GM18861 (cell line): ENCODE measurements at regions not wholly inside any gene's neighbourhood (a gene's known extent, or its start where the extent isn't known, plus 50 kb on each side); places are given as distances from the start of the nearest gene placed in this dataset.

Experiments used
- ATAC-seq: cut with Tn5 transposase; IDR thresholded peaks from one replicate; pipeline ENCODE4 v1.9.1; 2021; ENCODE audit not compliant: unreplicated experiment

DNA sequence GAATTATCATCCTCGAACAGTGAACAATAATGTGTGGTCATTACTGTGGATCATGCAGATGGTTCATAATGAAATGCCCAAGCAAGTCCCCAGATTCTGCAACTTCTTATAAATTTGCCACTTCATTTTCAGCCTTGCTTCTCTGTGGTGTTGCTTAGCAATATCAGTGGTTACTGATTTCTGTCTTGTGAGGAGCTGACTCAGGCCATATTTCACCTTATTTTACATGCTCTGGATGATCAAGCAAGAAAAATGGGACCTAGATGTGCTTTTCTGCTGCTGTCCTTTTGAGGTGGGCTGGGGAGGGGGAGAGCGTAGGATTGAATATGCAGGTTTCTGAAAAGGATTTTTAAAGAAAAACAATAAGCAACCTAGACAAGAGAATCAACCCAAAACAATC lies 188.3 kb downstream of the SLC24A2 start:
- ATAC-seq = no peak

DNA sequence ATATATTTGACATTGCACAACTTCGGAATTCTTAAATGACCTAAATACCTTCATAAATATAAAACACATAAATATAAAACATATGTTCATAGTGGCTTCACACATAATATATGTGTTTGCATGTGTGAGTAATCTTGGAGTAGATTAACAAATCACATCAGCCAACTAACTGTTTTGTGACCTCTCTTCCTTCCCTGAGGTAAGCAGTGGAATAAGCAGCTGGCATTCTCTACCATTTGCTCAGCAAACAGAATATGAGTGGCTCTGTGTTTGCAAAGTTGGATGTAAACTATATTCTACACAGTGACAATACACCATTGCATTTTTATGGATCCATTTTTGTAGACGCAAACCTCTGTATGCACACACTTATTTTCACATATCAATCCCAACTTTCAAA lies 189.9 kb downstream of the ACER2 start:
- ATAC-seq = no peak

DNA sequence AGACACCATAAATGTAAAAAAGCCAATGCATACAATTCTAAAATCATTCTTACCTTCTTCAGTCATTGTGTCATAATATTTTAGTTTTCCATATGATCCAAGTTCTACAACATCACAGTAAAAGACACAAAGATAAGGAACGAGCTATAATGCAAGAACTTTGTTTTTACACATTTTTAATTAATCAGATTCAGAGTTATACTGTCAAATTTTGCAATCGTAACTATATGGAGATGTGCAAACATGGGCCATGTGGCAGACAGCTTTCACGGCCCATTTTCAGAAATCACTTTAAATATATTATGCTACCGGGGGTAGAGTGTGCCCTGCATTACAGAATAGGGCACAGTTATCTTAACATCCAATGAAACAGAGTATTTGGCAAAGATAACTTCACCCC lies 188.4 kb downstream of the ACER2 start:
- ATAC-seq = no peak

DNA sequence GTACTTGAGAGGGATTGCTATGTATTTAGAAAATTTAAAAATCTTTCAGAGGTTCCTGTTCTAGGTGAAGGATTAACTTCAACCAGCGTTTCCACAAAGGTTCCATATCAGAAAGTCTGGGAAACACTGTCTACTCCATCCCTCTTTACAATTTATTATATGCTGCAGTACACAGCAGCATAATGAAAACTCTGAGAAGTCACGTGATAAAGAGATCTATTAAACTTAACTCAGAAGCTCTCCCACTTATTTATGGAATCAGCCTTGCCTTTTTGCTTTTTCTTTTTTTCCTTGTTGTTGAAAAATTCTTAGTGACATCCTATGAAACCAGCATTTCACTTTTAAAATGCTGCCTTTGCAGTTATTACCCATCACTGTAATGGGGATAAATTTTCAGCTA lies 186.2 kb downstream of the ACER2 start:
- ATAC-seq = no peak

DNA sequence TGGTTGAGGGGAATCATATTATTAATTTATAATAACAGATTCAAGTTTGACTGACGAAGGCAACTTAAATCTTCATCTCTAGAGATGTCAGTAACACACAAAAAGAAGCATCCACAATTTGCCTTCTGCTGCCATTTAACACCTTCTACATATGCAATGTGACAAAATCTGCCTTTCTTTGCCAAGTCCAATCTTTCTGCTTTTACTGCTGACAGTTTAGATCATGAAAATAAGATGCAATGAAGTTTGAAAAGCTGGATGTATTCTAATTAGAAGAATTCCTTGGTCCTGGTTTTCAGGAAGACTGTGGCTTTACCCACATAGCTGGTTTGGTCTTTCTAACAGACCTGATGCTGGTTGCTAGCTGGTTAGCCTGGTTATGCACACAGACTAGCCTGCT lies 178.9 kb downstream of the ACER2 start:
- ATAC-seq = no peak

DNA sequence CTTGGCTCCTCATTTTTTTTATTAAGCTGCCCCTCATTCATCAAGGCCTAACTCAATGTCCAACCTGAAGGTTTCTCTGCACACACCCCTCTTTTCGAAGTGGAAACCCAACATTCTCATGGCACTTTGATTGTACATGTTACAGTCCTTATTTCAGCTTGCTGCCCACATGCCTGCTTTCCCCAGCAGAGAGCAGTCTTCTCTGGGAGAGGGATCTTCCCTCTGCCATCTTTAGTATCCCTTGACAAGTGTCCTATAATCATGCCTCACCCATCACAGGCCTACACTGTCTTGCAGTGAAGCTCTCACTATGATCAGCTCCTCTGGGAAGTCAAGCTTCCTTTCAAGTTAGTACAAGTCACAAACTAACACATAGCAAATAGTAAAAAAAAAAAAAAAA lies 175.1 kb downstream of the ACER2 start:
- ATAC-seq = no peak

DNA sequence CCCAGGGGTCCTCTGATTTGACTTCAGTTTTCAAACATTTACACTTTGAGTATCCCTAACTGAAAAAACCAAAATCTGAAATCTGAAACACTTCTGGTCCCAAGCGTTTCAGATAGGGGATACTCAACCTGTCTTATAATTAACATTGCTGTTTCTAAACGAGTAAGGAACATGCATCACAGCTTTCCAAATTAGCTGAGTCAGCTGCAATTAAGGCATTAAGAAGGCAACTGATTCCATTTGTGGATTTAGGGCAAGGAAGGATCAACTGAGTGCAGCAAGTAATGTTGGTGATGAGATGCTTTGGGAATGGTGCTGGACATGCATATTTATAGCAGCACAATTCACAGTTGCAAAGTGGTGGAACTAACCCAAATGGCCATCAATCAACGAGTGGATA lies 168.6 kb downstream of the ACER2 start:
- ATAC-seq = no peak

DNA sequence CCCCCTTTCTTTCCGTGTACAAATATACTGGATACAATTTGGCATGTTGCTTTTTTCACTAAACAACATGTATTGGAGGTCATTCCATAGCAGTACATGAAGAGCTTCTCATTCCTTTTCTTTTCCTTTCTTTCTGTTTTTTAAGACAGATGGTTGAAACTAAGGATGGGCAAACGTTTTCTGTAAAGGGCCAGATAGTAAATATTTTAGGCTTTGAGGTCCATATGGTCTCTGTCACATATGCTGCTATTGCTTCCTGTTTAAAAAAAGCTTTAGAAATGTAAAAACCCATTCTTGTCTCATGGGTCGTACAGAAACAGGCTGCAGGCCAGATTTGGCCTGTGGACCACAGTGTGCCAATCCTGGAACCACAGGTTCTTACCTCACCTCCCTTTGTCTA lies 160.1 kb downstream of the ACER2 start:
- no peak for ATAC-seq

DNA sequence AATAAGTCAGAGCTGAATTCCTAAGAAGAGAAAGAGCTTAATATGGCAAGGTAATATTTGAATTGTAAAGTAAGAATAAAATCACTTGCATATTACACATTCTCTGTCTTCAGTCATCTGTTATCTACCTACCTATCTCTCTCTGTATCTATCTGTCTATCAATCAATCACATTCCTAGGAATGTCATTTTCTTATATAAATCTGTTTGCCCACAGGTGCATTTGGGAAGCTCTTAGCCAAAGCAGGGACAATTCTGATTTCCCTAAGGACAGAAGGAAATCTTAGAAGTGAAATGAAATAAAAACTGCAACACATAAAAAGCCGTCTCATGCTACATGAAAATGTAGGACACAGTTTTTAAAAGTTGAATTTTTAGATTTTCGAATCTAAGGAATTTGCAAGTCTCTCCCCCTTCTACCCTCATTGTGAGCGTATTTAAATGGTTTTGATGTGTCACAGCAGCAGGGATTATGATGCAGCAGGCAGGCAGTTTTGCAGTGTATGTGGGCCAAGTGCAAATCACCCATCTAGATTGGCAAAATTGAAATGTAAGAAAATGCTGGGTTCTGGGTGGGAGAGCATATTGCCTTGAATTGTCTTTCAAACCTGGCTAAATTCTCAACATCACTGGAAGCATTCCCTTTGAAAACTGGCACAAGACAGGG lies 155.7 kb downstream of the ACER2 start:
- ATAC-seq = no peak

DNA sequence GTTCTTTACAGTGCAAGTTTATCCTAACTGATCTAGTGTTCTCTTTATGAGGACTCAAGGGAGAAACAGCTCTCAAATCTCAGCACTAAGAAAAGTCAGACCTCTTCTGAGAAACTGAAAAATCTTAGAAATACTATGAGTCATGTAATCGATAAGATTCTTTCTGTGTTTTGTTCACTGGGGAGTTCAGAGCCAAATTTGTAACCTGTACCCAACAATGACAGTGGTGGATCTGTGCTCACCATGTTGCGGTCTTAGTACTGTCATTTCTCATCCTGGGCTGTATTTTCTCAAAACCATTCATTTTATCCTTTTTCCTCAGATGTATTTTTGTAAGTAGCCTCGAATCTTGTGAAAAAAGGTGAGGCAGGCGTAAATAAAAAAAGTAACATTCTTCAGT lies 146.4 kb downstream of the ACER2 start:
- no peak for ATAC-seq

DNA sequence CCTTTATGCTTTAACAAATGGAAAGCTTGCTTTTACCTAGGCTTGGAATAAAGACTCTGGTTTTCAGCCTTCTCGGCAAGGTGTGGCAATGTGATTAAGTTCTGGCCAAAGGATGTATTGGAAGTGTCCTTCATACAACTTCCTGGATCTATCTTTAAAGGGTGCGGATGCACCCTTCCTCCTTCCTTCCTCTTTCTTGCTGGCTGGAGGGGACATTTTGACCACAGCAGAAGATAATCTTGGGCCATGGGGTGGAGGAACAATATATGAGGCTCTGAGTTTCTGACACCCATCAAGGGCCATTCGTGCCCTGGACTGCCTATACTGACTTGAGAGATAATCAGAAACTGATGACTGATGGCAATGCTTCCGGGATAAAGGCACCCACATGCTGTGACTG lies 145.7 kb downstream of the ACER2 start:
- no peak for ATAC-seq

DNA sequence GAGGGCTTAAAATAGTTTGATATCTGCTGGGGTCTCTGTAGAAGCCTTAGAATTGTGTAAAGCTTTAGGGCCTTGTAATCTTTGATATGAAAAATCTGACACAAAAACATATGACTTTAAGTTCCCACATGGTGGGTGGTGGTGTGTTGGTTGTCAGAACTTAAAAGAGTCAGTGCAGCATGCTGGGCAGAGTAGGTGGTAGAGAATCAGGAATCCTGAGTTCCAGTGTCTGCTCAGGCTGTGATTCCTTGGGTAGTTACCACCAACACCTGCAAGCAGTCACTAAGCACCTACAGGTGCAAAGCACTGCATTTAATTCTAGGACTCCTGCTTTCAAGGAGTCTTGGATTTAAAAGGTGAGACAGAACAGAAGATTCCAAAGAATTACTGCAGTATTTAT lies 144.6 kb downstream of the ACER2 start:
- no peak for ATAC-seq

DNA sequence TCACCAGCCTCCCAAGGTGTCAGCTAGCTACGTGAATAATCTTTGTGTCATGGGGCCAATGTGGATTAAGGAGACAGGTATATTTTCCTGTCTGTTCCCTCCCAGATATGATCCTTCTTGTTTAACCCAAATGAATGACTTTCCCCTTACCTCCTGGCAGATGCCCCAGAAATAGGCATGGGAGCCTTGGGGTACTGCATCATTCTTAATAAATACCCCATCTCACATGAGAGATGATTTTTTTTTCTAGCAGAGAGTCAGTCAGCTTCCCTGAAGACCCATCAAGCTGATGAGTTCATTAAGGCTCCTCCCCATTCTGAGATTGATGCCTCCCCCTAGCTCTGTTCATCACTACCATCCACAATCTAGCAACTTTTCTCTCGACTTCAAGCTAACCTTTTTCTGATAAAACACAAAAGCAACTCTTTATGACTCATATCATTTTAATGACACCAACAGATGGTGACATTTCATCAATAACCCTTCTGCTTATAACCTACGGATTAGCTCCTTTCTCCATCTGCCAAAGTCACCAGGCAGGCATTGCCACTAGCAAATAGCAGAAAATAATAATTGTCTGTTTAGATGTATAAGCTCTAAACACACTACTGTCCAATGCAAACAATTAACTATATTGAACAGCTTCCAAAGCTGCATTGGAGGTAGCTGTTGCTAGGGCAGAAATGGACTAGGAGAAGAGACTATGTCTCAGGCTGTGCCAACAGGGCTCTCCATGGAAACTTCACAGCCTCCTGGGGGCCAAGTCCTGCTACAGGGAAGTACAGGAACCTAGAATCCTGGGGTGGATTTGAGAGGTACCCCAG lies 143.7 kb downstream of the ACER2 start:
- no peak for ATAC-seq

DNA sequence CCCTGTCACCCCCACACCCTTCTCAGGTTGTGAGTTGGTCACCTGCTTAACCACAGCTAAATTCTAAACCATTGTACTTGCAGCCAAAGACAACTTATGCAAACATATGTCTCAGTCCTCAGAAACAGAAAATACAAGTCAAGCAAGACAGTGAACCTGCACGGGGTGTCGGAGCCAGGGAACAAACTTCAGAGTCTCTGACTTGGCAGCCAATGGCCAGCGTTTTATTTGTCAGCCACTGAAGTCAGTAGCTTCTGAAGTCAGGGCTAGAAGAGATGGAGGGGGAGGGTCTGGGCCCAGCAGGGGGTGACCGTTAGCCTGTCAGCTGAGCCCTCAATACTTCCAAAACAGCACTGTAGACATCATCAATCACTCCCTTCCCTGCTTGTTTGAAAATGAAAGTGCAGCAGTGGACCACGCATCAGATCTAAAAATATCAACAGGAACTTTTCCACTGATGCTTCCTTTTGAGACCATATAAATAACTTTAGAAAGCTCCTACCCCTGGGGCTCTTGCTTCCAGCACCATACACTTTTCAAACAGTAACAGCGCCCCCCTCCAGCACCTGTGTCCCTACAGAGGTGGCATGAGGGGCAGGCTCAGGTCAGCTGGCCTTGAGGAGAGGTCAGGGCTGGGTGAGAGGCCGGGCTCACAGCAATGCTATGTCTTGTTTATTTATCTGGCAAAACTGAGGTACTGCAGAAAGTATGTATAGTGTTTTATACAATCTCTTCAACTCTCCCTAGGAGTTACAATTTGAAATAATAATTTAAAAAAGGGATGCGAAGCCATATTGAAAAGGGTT lies 142.5 kb downstream of the ACER2 start:
- no peak for ATAC-seq

DNA sequence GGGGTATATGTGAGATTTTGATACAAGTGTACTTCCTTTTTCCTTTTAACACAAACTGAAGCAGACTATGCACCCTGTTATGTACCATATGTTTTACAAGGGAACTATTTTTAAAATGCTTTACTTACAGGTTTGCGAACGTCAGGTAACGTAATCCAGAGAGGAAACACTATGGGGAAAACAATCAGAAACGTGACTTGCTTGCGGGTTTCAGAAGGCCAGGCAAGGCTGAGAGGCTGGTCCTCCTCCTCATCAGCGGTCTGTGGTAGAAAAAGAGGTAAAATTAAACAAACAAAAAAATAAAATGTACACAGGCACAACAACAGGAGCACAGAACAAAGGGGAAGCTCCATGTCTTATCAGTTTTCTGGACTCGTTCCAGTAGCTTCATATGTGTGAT lies 141.2 kb downstream of the ACER2 start:
- ATAC-seq = no peak

DNA sequence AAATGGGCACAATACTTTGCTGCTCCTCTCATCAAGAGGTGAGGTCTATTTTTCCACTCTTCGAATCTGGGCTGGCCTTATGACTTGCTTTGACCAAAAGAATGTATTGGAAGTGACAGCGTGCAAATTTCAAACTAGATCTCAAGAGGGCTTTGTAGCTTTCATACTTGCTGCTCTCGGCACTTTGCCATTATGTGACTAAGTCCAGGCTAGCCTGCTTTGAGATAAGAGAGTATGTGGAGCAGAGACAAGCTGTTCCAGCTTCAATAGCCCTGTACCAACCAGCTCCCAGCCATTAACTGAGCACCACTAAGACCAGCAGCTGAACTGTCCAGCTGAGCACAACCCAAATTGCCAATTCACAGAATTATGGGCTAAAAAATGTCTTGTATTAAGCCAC lies 124.6 kb downstream of the ACER2 start:
- no peak for ATAC-seq

DNA sequence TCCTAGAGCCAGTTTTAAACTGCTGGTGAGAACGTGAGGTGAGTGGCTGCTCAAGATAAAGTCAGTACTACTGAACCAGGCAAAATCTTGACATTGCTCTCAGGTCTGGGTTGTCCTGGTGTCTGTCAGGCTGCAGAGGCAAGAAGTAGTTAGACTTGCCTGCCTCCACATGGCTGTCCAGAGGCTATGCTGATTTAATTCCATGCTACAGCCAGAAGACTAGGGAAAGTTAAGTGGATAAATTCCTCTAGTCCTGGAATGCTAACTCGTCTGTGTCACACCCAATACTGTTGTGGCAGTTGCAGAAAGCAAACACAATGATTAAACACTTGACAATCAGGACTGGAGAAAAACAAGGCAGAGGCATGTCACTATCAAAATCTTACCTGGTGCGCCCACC lies 118.9 kb downstream of the ACER2 start:
- ATAC-seq = no peak

DNA sequence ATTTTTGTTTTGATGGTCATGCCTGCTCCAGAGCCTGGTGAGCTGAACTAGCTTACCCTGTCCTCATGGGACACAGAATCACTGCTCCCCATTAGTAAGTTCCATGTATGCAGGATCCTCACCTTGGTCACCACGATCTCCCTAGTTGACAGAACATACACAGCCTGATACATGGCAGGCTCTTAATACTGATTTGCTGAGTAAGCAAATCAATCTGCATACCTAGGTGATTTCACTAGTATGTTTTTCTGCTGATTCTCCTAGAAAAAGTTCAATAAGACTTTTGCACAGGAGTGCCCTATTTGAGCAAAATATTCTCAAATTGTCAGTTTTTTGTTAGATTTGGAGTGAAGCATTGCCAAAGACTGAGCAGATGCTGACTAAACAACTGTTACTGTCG lies 113.7 kb downstream of the ACER2 start:
- ATAC-seq = no peak

DNA sequence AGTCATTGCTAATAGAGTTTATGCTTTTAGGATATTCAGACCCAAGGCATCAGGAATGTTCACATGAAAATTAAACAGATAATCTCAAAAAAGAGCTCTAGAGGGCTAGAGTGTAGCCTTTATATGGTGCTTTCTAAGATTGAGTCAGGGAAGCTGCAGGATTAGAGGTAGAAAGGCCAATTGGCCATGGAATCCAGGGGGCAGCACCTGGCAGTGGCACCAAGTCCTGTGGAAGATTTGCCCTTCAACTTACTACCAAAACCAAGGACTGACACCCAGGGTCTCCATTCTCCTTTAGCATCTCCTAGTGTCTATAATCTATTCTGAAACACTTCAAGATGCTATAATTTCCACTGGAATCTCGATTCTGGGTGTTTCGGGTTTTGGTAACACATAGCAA lies 112.4 kb downstream of the ACER2 start:
- ATAC-seq = no peak

DNA sequence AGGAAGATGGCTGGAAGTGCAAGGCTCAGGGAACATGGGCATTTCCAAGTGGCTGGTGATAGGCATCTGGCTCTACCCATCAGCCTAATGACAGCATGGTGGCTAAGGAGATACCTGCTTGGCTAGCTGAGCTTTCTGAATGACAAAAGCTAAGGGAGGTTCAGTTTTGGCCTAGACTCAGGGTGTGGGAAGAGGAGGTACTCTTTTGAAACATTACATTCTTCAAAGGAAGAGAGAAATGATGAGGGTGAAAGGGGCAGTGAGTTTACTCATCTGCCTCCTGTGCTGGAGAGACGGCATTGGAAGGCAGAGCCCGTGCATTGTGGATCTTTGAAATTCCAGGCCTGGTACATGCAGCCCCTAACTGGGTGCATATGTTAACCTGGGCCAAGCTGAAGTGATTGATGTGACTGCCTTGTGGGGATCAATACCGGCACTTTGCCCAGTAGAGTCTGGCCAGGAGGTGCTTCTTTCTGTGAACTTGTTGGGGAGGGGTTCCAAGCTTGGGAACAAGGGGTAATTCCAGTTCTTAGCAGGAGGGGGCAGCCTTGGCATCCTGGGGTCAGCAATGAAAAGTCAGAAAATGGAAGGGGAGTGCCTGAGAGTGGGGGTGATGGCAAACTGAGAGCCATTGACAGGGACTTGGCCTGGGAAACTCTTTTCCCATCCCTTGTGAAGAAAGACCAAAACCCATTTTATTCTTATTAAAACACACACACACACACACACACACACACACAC lies 108.6 kb downstream of the ACER2 start:
- no peak for ATAC-seq

DNA sequence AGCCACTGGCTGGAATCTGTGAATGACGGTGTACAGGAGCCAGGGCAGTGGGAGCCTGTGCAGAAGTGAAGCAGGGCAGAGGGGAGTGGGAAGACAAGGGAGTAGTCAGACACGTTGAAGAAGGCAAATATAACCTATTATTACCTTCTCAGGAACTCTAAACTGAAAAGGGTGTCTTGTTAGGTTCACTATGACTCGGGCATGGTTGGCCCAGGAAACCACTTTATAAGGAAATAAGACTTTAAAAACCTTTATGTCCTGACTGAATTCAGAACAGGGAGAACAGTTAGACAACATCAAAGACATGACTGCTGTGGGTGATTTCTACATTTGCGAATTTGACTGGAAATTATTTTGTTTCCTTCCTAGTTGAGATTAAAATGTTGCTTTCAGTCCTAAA lies 107.5 kb downstream of the ACER2 start:
- ATAC-seq = no peak
